HUES6 (cell line): ENCODE measurements at regions not wholly inside any gene's neighbourhood (a gene's known extent, or its start where the extent isn't known, plus 50 kb on each side); places are given as distances from the start of the nearest gene placed in this dataset.
"Not testable (repeated sequence)": the region's sequence is repeated elsewhere in the genome, so short reads cannot be mapped to it uniquely, and the experiment has no call there.

Experiments used
- H3K27ac ChIP-seq: 2 replicates; pipeline ENCODE4 v1.7.0; 2013; ENCODE audit warnings: low read depth, mild to moderate bottlenecking, low read length, inconsistent platforms
- H3K27me3 ChIP-seq: 2 replicates; pipeline ENCODE4 v1.6.1; 2013; ENCODE audit warnings: low read length; ENCODE audit not compliant: control insufficient read depth, insufficient read depth
- H3K36me3 ChIP-seq: 2 replicates; pipeline ENCODE4 v1.6.1; 2013; ENCODE audit warnings: low read length; ENCODE audit not compliant: control insufficient read depth, insufficient read depth
- H3K4me1 ChIP-seq: 2 replicates; pipeline ENCODE4 v1.6.1; 2013; ENCODE audit warnings: low read length; ENCODE audit not compliant: control insufficient read depth, insufficient read depth
- H3K4me3 ChIP-seq: 2 replicates; pipeline ENCODE4 v1.5.1; 2013; ENCODE audit warnings: low read depth, low read length
- H3K9ac ChIP-seq: one replicate; pipeline ENCODE4 v1.6.1; 2013; ENCODE audit warnings: mild to moderate bottlenecking, low read length
- H3K9me3 ChIP-seq: 2 replicates; pipeline ENCODE4 v1.6.1; 2013; ENCODE audit warnings: low read depth, low read length; ENCODE audit not compliant: control insufficient read depth, insufficient read depth

GRCh38 chr7:47073284-47073683 lies 508.6 kb downstream of the TNS3 start:
- Histone ChIP-seq H3K9ac (no peak overlapping the region), H3K27ac (no peak overlapping the region), H3K4me1 (no peaks in the 10 kb centered on the region), H3K36me3 (no peaks in the 10 kb centered on the region), H3K4me3 (no peak overlapping the region), H3K9me3 (peaks cover 4% of the 10 kb centered on the region; the same call in 1 of the 2 replicates), H3K27me3 (no peaks in the 10 kb centered on the region)

GRCh38 chr7:47071866-47072265 lies 510.0 kb downstream of the TNS3 start:
- Histone ChIP-seq H3K4me1 (no peaks in the 10 kb centered on the region), H3K4me3 (no peak overlapping the region), H3K27ac (no peak overlapping the region), H3K9me3 (peaks cover 4% of the 10 kb centered on the region; the same call in 1 of the 2 replicates), H3K9ac (no peak overlapping the region), H3K36me3 (no peaks in the 10 kb centered on the region), H3K27me3 (no peaks in the 10 kb centered on the region)

- Histone ChIP-seq H3K27me3 (no peaks in the 10 kb centered on the region), H3K36me3 (no peaks in the 10 kb centered on the region), H3K4me1 (no peaks in the 10 kb centered on the region), H3K9ac (no peak overlapping the region), H3K9me3 (peaks cover 4% of the 10 kb centered on the region; the same call in 1 of the 2 replicates), H3K27ac (no peak overlapping the region), H3K4me3 (no peak overlapping the region)
Measured at GRCh38 chr7:47069385-47070076, 512.4 kb downstream of the TNS3 start.

GRCh38 chr7:47066976-47067614 lies 514.8 kb downstream of the TNS3 start:
- Histone ChIP-seq H3K9ac (no peak overlapping the region), H3K4me1 (no peaks in the 10 kb centered on the region)

GRCh38 chr7:47056731-47057130 lies 525.2 kb downstream of the TNS3 start:
- Histone ChIP-seq H3K27ac (no peak overlapping the region), H3K9me3 (0 out of 2 replicates have a peak, but pooled peaks cover under 1% of the 10 kb centered on the region), H3K9ac (no peak overlapping the region), H3K36me3 (no peaks in the 10 kb centered on the region), H3K27me3 (peaks cover 3% of the 10 kb centered on the region; the same call in 1 of the 2 replicates), H3K4me3 (no peak overlapping the region), H3K4me1 (no peaks in the 10 kb centered on the region)

More at GRCh38 chr7:47066976-47067614, 514.8 kb downstream of the TNS3 start:
- Histone ChIP-seq H3K27ac (no peak overlapping the region), H3K4me3 (no peak overlapping the region), H3K9me3 (peaks cover 4% of the 10 kb centered on the region; the same call in 1 of the 2 replicates), H3K36me3 (no peaks in the 10 kb centered on the region), H3K27me3 (no peaks in the 10 kb centered on the region)

GRCh38 chr7:47052541-47053208 lies 529.2 kb downstream of the TNS3 start:
- H3K9ac ChIP-seq, H3K36me3 ChIP-seq, H3K9me3 ChIP-seq, H3K27ac ChIP-seq, H3K4me1 ChIP-seq, H3K27me3 ChIP-seq: not testable (repeated sequence)
- H3K4me3 ChIP-seq, result peak overlapping the region; percentile 44

- H3K36me3 ChIP-seq, result no peaks in the 10 kb centered on the region
- no peak overlapping the region for H3K27ac ChIP-seq
- H3K4me1 ChIP-seq, result peaks cover 4% of the 10 kb centered on the region
- no peak overlapping the region for H3K4me3 ChIP-seq
- H3K9me3 ChIP-seq, result no peaks in the 10 kb centered on the region
- H3K27me3 ChIP-seq, result peaks cover 3% of the 10 kb centered on the region; the same call in 1 of the 2 replicates
- H3K9ac ChIP-seq, result no peak overlapping the region
Measured at GRCh38 chr7:47049234-47049774, 532.6 kb downstream of the TNS3 start.

GRCh38 chr7:47047384-47047783 lies 534.5 kb downstream of the TNS3 start:
- H3K27me3 ChIP-seq, result no peaks in the 10 kb centered on the region; the same call in 1 of the 2 replicates
- no peak overlapping the region for H3K27ac ChIP-seq
- peaks cover 8% of the 10 kb centered on the region for H3K4me1 ChIP-seq
- no peaks in the 10 kb centered on the region for H3K9me3 ChIP-seq
- H3K4me3 ChIP-seq, result no peak overlapping the region
- H3K36me3 ChIP-seq, result no peaks in the 10 kb centered on the region
- no peak overlapping the region for H3K9ac ChIP-seq

- no peaks in the 10 kb centered on the region for H3K36me3 ChIP-seq
- no peak overlapping the region for H3K4me3 ChIP-seq
- no peaks in the 10 kb centered on the region for H3K9me3 ChIP-seq
- peaks cover 8% of the 10 kb centered on the region for H3K4me1 ChIP-seq
- no peak overlapping the region for H3K9ac ChIP-seq
- no peaks in the 10 kb centered on the region; the same call in 1 of the 2 replicates for H3K27me3 ChIP-seq
- H3K27ac ChIP-seq, result no peak overlapping the region
Measured at GRCh38 chr7:47046949-47047348, 535.0 kb downstream of the TNS3 start.

GRCh38 chr7:47045207-47046051 lies 536.5 kb downstream of the TNS3 start:
- Histone ChIP-seq H3K4me3 (no peak overlapping the region), H3K9me3 (no peaks in the 10 kb centered on the region), H3K4me1 (peaks cover 8% of the 10 kb centered on the region), H3K36me3 (no peaks in the 10 kb centered on the region), H3K27me3 (no peaks in the 10 kb centered on the region), H3K27ac (no peak overlapping the region), H3K9ac (no peak overlapping the region)
